Right forelimb (tissue), 1 donor: ENCODE measurements at regions not wholly inside any gene's neighbourhood (a gene's known extent, or its start where the extent isn't known, plus 50 kb on each side); places are given as distances from the start of the nearest gene placed in this dataset.

ENCODE experiments used
- DNase-seq: peaks from one replicate; pipeline ENCODE4 v3.0.0-alpha.2; 2018

GRCh38 chr2:16862471-16862870 lies 196.8 kb upstream of the CYRIA start:
- no peak for DNase-seq

GRCh38 chr2:16861530-16861929 lies 195.9 kb upstream of the CYRIA start:
- no peak for DNase-seq

GRCh38 chr2:16861111-16861510 lies 195.5 kb upstream of the CYRIA start:
- no peak for DNase-seq

- DNase-seq = no peak
Observed at GRCh38 chr2:16860627-16861026, 195.0 kb upstream of the CYRIA start.

- no peak for DNase-seq
Observed at GRCh38 chr2:16855183-16855582, 189.5 kb upstream of the CYRIA start.

- DNase-seq = no peak
Observed at GRCh38 chr2:16853088-16853487, 187.5 kb upstream of the CYRIA start.

GRCh38 chr2:16852651-16853050 lies 187.0 kb upstream of the CYRIA start:
- DNase-seq = no peak

- no peak for DNase-seq
Observed at GRCh38 chr2:16851126-16851525, 185.5 kb upstream of the CYRIA start.

- DNase-seq = no peak
Observed at GRCh38 chr2:16840496-16841172, 175.0 kb upstream of the CYRIA start.

GRCh38 chr2:16832910-16833309 lies 167.3 kb upstream of the CYRIA start:
- no peak for DNase-seq

GRCh38 chr2:16828828-16829160 lies 163.2 kb upstream of the CYRIA start:
- no peak for DNase-seq

- no peak for DNase-seq
Observed at GRCh38 chr2:16828044-16828827, 162.6 kb upstream of the CYRIA start.

GRCh38 chr2:16824472-16824871 lies 158.8 kb upstream of the CYRIA start:
- no peak for DNase-seq

GRCh38 chr2:16821692-16822091 lies 156.1 kb upstream of the CYRIA start:
- no peak for DNase-seq

GRCh38 chr2:16818203-16818556 lies 152.5 kb upstream of the CYRIA start:
- no peak for DNase-seq

- DNase-seq = no peak
Observed at GRCh38 chr2:16817305-16818202, 151.9 kb upstream of the CYRIA start.

GRCh38 chr2:16816522-16816921 lies 150.9 kb upstream of the CYRIA start:
- DNase-seq = no peak

GRCh38 chr2:16816016-16816415 lies 150.4 kb upstream of the CYRIA start:
- no peak for DNase-seq

- no peak for DNase-seq
Observed at GRCh38 chr2:16813593-16813992, 148.0 kb upstream of the CYRIA start.

GRCh38 chr2:16798472-16798871 lies 132.8 kb upstream of the CYRIA start:
- no peak for DNase-seq

GRCh38 chr2:16791496-16791895 lies 125.9 kb upstream of the CYRIA start:
- DNase-seq = no peak

GRCh38 chr2:16785149-16785548 lies 119.5 kb upstream of the CYRIA start:
- DNase-seq = no peak

- no peak for DNase-seq
Observed at GRCh38 chr2:16784652-16785051, 119.0 kb upstream of the CYRIA start.
